ENCODE measurements at regions not wholly inside any gene's neighbourhood (a gene's known extent, or its start where the extent isn't known, plus 50 kb on each side); places are given as distances from the start of the nearest gene placed in this dataset.

DNA sequence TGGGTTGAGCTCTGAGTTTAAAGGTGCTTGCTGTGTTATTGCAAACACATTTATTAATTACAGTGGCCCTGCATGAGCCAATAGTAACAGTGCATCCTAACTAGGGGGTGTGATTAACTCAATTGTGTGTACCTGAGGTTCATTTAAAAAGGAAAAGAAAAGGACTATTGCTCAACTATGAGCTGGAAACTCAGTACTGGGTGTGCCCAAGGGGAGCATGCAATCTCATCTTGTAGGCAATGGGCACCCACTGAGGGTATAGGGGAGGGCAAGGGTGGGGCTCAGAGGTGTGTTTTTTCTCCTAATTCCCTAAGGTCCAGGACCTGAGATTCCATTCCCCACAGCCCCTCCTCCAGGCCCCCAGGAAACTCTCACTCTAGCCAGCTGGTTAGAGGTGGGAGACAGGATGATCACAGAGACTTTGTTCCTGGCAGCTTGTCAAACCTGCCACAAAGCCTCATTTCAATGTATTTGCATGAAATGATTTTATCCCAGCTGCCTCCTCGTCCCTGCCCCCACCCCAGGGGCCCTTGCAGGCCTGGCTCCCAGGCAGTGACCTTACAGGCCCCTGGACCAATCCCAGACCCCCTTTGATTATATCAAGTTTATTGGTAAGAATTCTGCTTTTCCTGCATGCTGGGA is 220.7 kb downstream of the TBC1D2B start:
- no peak overlapping the region for H3K4me3 ChIP-seq (ENCODE audit: low read depth, low read length)
- DNase-seq (ENCODE audit: low read depth): no peak
- TF ChIP-seq, protein P1, sequence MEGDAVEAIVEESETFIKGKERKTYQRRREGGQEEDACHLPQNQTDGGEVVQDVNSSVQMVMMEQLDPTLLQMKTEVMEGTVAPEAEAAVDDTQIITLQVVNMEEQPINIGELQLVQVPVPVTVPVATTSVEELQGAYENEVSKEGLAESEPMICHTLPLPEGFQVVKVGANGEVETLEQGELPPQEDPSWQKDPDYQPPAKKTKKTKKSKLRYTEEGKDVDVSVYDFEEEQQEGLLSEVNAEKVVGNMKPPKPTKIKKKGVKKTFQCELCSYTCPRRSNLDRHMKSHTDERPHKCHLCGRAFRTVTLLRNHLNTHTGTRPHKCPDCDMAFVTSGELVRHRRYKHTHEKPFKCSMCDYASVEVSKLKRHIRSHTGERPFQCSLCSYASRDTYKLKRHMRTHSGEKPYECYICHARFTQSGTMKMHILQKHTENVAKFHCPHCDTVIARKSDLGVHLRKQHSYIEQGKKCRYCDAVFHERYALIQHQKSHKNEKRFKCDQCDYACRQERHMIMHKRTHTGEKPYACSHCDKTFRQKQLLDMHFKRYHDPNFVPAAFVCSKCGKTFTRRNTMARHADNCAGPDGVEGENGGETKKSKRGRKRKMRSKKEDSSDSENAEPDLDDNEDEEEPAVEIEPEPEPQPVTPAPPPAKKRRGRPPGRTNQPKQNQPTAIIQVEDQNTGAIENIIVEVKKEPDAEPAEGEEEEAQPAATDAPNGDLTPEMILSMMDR (IDR thresholded peaks at IDR 0.05; ENCODE audit: low read depth, low read length, missing control alignments): no peak

- TF ChIP-seq, protein P1 (IDR thresholded peaks at IDR 0.05; ENCODE audit: low read depth, low read length, missing control alignments): no peak
- no peak for DNase-seq (ENCODE audit: low read depth)
- H3K4me3 ChIP-seq (ENCODE audit: low read depth, low read length): no peak overlapping the region
Measured at GRCh38 chr15:77855871-77856270, 221.6 kb downstream of the TBC1D2B start.

DNA sequence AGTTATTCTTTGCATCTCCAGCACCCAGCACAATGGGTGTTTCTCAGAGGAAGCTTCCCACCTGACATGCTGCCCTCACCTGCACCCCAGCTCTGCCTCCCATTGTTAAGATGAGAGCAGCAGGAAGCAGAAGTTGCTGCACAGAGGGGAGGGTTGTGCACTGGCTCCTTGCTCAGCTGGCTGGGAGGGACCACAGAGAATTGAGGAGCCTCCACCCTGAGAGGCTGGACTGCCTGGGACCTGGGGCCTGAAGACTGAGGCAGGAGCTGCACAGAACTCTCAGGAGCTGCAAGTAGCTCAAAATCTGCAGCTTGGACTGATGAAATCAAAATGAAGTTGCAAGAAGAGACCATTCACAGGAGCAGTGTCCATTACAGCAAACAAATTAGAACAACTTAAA is 222.3 kb upstream of the LINGO1 start:
- no peak for DNase-seq (ENCODE audit: low read depth)
- TF ChIP-seq, protein P1 (IDR thresholded peaks at IDR 0.05; ENCODE audit: low read depth, low read length, missing control alignments): no peak
- H3K4me3 ChIP-seq (ENCODE audit: low read depth, low read length): no peak overlapping the region

DNA sequence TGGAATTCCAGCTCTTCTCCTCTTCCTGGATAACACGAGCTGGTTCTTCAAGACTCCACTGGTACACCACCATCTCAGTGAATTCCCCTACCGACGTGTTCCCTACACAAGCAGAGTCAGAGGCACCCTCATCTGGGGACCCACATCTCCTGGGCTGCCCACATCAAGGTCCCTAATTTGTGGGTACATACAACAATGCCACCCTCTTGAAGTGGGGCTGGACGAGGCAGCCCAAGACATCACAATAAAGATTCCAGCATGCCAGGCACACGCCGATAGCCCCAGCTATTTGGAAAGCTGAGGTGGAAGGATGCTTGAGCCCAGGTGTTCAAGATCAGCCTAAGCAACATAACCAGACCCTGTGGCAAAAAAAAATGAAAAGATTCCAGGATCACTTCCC is 221.2 kb upstream of the LINGO1 start:
- no peak overlapping the region for H3K4me3 ChIP-seq (ENCODE audit: low read depth, low read length)
- DNase-seq (ENCODE audit: low read depth): no peak

GRCh38 chr15:77853008-77853328 is 220.3 kb upstream of the LINGO1 start:
- H3K4me3 ChIP-seq (ENCODE audit: low read depth, low read length): no peak overlapping the region
- DNase-seq (ENCODE audit: low read depth): no peak
- TF ChIP-seq, protein P1 (IDR thresholded peaks at IDR 0.05; ENCODE audit: low read depth, low read length, missing control alignments): no peak

More for the DNA sequence above, 221.2 kb upstream of the LINGO1 start:
- TF ChIP-seq, protein P1 (IDR thresholded peaks at IDR 0.05; ENCODE audit: low read depth, low read length, missing control alignments): no peak

DNA sequence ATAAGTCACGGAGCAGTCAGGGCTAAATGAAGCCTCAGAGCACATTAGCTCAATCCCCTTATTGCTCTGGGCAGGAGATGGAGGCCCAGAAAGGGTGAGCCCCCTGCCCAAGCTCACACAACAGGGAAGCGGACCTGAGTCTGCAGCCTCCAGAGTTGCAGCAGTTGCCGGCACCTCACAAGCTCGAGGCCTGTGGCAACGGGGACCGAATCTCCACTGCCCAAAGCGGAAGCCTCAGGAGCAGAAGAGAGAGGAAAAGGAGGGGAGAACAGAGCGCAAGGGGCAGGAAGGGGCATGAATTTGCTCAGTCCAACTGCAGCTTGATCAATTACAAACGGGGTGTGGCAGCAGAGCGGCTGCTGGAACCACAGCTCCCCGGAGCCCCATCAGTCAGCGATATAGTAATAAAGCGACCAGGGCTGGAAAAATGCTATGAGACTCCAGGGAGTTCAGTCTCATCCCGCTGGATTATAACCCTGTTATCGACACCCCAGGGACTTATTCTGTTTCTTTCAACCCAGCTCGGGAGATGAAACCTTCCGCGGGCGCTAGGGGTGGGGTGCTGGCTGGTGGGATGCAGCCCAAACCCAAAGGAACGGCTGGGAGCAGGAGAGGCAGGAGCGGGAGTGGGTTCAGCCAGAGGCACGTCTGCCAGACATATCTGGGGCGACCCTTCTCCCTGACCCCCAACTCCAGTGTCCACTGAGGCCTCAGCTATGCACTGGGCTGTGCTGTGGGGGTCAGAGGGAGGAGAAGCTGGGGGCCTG is 219.7 kb upstream of the LINGO1 start:
- TF ChIP-seq, protein P1 (IDR thresholded peaks at IDR 0.05; ENCODE audit: low read depth, low read length, missing control alignments): no peak
- H3K4me3 ChIP-seq (ENCODE audit: low read depth, low read length): no peak overlapping the region
- no peak for DNase-seq (ENCODE audit: low read depth)

DNA sequence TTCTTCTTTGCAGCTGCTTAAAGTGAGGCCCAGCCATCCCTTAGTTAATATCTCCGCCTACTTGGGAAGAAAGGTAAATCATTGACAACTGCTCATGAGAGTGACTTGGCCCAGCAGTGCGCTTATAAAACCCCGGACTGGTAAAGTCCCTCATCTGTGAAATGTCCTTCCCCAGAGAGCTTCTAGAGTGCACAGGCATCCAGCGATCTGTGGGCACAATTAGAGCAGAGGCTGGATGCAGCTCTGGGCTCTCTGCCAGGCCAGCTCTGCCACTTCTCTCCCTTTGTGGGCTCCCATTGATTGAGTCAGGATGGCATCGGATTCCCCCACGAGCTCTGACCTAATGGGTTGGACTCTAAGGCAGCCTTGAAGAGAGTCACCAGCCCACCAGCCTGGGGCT is 219.0 kb upstream of the LINGO1 start:
- no peak for DNase-seq (ENCODE audit: low read depth)
- TF ChIP-seq, protein P1 (IDR thresholded peaks at IDR 0.05; ENCODE audit: low read depth, low read length, missing control alignments): no peak
- no peak overlapping the region for H3K4me3 ChIP-seq (ENCODE audit: low read depth, low read length)
